BE2C (cell line): ENCODE measurements at regions not wholly inside any gene's neighbourhood (a gene's known extent, or its start where the extent isn't known, plus 50 kb on each side); places are given as distances from the start of the nearest gene placed in this dataset.

Source experiments
- DNase-seq: peaks from one replicate; pipeline ENCODE4 v3.0.0-alpha.2; 2020
- H3K27me3 ChIP-seq: fragments of 250-450 bp; sonication (Bioruptor Pico); 2 replicates; pipeline ENCODE4 v1.5.1; 2020; ENCODE audit warnings: mild to moderate bottlenecking
- H3K36me3 ChIP-seq: fragments of 250-450 bp; sonication (Bioruptor Pico); 2 replicates; pipeline ENCODE4 v1.5.1; 2020; ENCODE audit warnings: mild to moderate bottlenecking
- H3K4me1 ChIP-seq: fragments of 250-450 bp; sonication (Bioruptor Pico); 2 replicates; pipeline ENCODE4 v1.5.1; 2020
- H3K4me3 ChIP-seq: 2 replicates; pipeline ENCODE4 v1.5.1; 2011; ENCODE audit warnings: low read depth, low read length
- H3K9me3 ChIP-seq: fragments of 250-450 bp; sonication (Bioruptor Pico); 2 replicates; pipeline ENCODE4 v1.5.1; 2020
- CTCF ChIP-seq: IDR thresholded peaks from 2 replicates; pipeline ENCODE4 v1.5.1; 2012; ENCODE audit warnings: mild to moderate bottlenecking, low read depth, low read length

- Histone ChIP-seq H3K9me3 (no peaks in the 10 kb centered on the region), H3K36me3 (no peaks in the 10 kb centered on the region), H3K4me1 (no peaks in the 10 kb centered on the region), H3K27me3 (no peaks in the 10 kb centered on the region), H3K4me3 (no peak overlapping the region)
- DNase-seq, result peak; percentile 24
- TF ChIP-seq CTCF, result no peak
These were observed 52.5 kb upstream of the VSTM5 start for GRCh38 chr11:93902921-93903320.

GRCh38 chr11:93903989-93904388, 53.6 kb upstream of the VSTM5 start:
- DNase-seq, result no peak
- no peak for TF ChIP-seq CTCF
- Histone ChIP-seq H3K4me3 (no peak overlapping the region), H3K27me3 (no peaks in the 10 kb centered on the region), H3K9me3 (no peaks in the 10 kb centered on the region), H3K4me1 (no peaks in the 10 kb centered on the region), H3K36me3 (no peaks in the 10 kb centered on the region)

- Histone ChIP-seq H3K4me3 (no peak overlapping the region), H3K4me1 (no peaks in the 10 kb centered on the region), H3K27me3 (no peaks in the 10 kb centered on the region), H3K36me3 (no peaks in the 10 kb centered on the region), H3K9me3 (no peaks in the 10 kb centered on the region)
- DNase-seq, result no peak
- TF ChIP-seq CTCF, result no peak
These were observed 54.3 kb upstream of the VSTM5 start for GRCh38 chr11:93904716-93905115.

- H3K27me3 ChIP-seq, result no peaks in the 10 kb centered on the region
- H3K4me1 ChIP-seq, result no peaks in the 10 kb centered on the region
- H3K4me3 ChIP-seq, result no peak overlapping the region
- no peak for DNase-seq
- no peaks in the 10 kb centered on the region for H3K9me3 ChIP-seq
- TF ChIP-seq CTCF, result no peak
- no peaks in the 10 kb centered on the region for H3K36me3 ChIP-seq
These were observed 55.0 kb upstream of the VSTM5 start for GRCh38 chr11:93905384-93905783.

GRCh38 chr11:93906486-93906885, 56.1 kb upstream of the VSTM5 start:
- no peak for DNase-seq
- Histone ChIP-seq H3K4me1 (no peaks in the 10 kb centered on the region), H3K27me3 (no peaks in the 10 kb centered on the region), H3K4me3 (no peak overlapping the region), H3K9me3 (no peaks in the 10 kb centered on the region), H3K36me3 (no peaks in the 10 kb centered on the region)
- no peak for TF ChIP-seq CTCF

GRCh38 chr11:93907901-93908300, 57.5 kb upstream of the VSTM5 start:
- Histone ChIP-seq H3K36me3 (no peaks in the 10 kb centered on the region), H3K9me3 (no peaks in the 10 kb centered on the region)

More at GRCh38 chr11:93907901-93908300, 57.5 kb upstream of the VSTM5 start:
- no peaks in the 10 kb centered on the region for H3K4me1 ChIP-seq
- TF ChIP-seq CTCF, result no peak
- no peak overlapping the region for H3K4me3 ChIP-seq
- no peak for DNase-seq
- no peaks in the 10 kb centered on the region for H3K27me3 ChIP-seq
